Epithelial cell of proximal tubule (primary cell): ENCODE measurements at regions not wholly inside any gene's neighbourhood (a gene's known extent, or its start where the extent isn't known, plus 50 kb on each side); places are given as distances from the start of the nearest gene placed in this dataset.

Experiments
- DNase-seq: peaks from one replicate; pipeline ENCODE4 v3.0.0-alpha.2; 2011; ENCODE audit warnings: low read depth
- H3K4me3 ChIP-seq: 2 replicates; pipeline ENCODE4 v1.5.1; 2011; ENCODE audit warnings: low read depth, mild to moderate bottlenecking, low read length
- TF ChIP-seq, protein P1 (sequence below): conservative IDR thresholded peaks from 2 replicates; pipeline ENCODE4 v1.5.1; 2012; ENCODE audit warnings: low read depth, mild to moderate bottlenecking, low read length

- H3K4me3 ChIP-seq, result no peak overlapping the region
- DNase-seq, result no peak
- TF ChIP-seq, protein P1, sequence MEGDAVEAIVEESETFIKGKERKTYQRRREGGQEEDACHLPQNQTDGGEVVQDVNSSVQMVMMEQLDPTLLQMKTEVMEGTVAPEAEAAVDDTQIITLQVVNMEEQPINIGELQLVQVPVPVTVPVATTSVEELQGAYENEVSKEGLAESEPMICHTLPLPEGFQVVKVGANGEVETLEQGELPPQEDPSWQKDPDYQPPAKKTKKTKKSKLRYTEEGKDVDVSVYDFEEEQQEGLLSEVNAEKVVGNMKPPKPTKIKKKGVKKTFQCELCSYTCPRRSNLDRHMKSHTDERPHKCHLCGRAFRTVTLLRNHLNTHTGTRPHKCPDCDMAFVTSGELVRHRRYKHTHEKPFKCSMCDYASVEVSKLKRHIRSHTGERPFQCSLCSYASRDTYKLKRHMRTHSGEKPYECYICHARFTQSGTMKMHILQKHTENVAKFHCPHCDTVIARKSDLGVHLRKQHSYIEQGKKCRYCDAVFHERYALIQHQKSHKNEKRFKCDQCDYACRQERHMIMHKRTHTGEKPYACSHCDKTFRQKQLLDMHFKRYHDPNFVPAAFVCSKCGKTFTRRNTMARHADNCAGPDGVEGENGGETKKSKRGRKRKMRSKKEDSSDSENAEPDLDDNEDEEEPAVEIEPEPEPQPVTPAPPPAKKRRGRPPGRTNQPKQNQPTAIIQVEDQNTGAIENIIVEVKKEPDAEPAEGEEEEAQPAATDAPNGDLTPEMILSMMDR, result no peak
Measured at GRCh38 chr4:107275225-107275624, 239.1 kb upstream of the DKK2 start.

- no peak overlapping the region for H3K4me3 ChIP-seq
- TF ChIP-seq, protein P1, result no peak
- DNase-seq, result no peak
Measured at GRCh38 chr4:107270614-107271013, 234.5 kb upstream of the DKK2 start.

DNA sequence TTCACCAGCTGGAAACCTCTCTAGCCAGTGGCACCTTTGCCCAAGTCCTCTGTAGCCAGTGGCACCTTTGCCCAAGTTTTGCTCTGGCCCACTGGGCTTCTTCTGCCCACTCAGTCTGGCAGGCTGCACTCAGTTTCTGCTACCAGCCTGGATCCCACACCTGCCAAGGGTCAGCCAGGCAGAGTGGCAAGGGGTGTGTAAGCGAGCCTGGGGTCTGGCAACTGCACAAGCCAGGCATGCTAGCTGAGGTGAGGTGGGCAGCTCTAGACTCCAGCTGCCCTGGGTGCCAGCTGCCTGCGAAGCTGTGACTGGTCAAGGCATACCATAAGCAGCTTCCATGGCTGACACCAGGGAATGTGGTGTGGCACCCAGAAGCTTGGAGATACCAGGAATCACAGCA, 233.1 kb upstream of the DKK2 start:
- TF ChIP-seq, protein P1, result no peak
- DNase-seq, result no peak

GRCh38 chr4:107265859-107266258, 229.7 kb upstream of the DKK2 start:
- TF ChIP-seq, protein P1, result no peak
- H3K4me3 ChIP-seq, result no peak overlapping the region
- DNase-seq, result no peak

More for the DNA sequence above, 233.1 kb upstream of the DKK2 start:
- no peak overlapping the region for H3K4me3 ChIP-seq

- TF ChIP-seq, protein P1, result no peak
- H3K4me3 ChIP-seq, result no peak overlapping the region
- DNase-seq, result no peak
Measured at GRCh38 chr4:107261241-107261874, 225.2 kb upstream of the DKK2 start.

- no peak overlapping the region for H3K4me3 ChIP-seq
- DNase-seq, result no peak
- TF ChIP-seq, protein P1, result no peak
Measured at GRCh38 chr4:107258359-107258758, 222.2 kb upstream of the DKK2 start.

DNA sequence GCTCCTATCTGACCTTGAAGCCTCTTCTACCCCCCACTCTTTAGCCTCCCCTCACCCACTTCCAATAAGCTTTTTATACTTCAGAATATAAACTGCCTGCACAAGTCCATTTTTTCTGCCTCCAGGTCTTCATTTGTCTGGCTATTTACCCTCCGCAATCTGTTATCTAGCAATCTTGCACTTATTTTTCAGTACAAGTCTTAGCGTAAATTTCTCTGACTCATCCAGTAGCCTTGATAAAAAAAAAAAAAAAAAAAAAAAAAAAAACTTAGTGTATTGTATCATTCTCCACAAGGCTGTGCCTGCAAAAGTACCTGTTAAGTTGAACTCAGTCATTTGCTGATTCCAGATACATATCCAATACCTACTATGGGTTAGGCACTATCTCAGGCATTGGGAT, 219.5 kb upstream of the DKK2 start:
- DNase-seq, result no peak
- no peak overlapping the region for H3K4me3 ChIP-seq
- TF ChIP-seq, protein P1, result no peak
